Astrocyte of the cerebellum (primary cell): ENCODE measurements at regions not wholly inside any gene's neighbourhood (a gene's known extent, or its start where the extent isn't known, plus 50 kb on each side); places are given as distances from the start of the nearest gene placed in this dataset.

Source experiments
- DNase-seq: peaks from one replicate; pipeline ENCODE4 v3.0.0-alpha.2; 2011; ENCODE audit warnings: low read depth
- H3K4me3 ChIP-seq: 2 replicates; pipeline ENCODE4 v1.5.1; 2011; ENCODE audit warnings: mild to moderate bottlenecking, low read depth, low read length, moderate library complexity
- CTCF ChIP-seq: IDR thresholded peaks from 2 replicates; pipeline ENCODE4 v1.5.1; 2012; ENCODE audit warnings: low read length, low read depth, moderate library complexity, mild to moderate bottlenecking; ENCODE audit errors: missing control alignments
- in situ Hi-C: cut with HindIII; loops from 2 replicates; pipeline ENCODE4 v1.10.0; 2017; ENCODE audit warnings: low sequenced_read_pairs

GRCh38 chr1:177566495-177566894, 395.7 kb downstream of the BRINP2 start:
- no peak for DNase-seq
- in situ Hi-C loops: no loop called here
- no peak overlapping the region for H3K4me3 ChIP-seq
- no peak for TF ChIP-seq CTCF

GRCh38 chr1:177561436-177561835, 390.7 kb downstream of the BRINP2 start:
- in situ Hi-C loops: no loop called here
- TF ChIP-seq CTCF: no peak
- H3K4me3 ChIP-seq: no peak overlapping the region
- no peak for DNase-seq

GRCh38 chr1:177558372-177558771, 387.6 kb downstream of the BRINP2 start:
- in situ Hi-C loops: no loop called here
- DNase-seq: no peak
- no peak for TF ChIP-seq CTCF
- no peak overlapping the region for H3K4me3 ChIP-seq

GRCh38 chr1:177556163-177556562, 385.4 kb downstream of the BRINP2 start:
- no peak overlapping the region for H3K4me3 ChIP-seq
- no peak for TF ChIP-seq CTCF
- in situ Hi-C loops: no loop called here
- no peak for DNase-seq

- no peak for TF ChIP-seq CTCF
- in situ Hi-C loops: no loop called here
- H3K4me3 ChIP-seq: no peak overlapping the region
- no peak for DNase-seq
Measured at GRCh38 chr1:177547200-177547599, 376.4 kb downstream of the BRINP2 start.

- DNase-seq: no peak
- TF ChIP-seq CTCF: no peak
- no peak overlapping the region for H3K4me3 ChIP-seq
- in situ Hi-C loops: no loop called here
Measured at GRCh38 chr1:177546346-177546745, 375.6 kb downstream of the BRINP2 start.

GRCh38 chr1:177526201-177526600, 355.4 kb downstream of the BRINP2 start:
- no peak for DNase-seq
- no peak for TF ChIP-seq CTCF
- in situ Hi-C loops: no loop called here
- H3K4me3 ChIP-seq: no peak overlapping the region
